PC-9 (cell line): ENCODE measurements at regions not wholly inside any gene's neighbourhood (a gene's known extent, or its start where the extent isn't known, plus 50 kb on each side); places are given as distances from the start of the nearest gene placed in this dataset.
"Not testable (repeated sequence)": the region's sequence is repeated elsewhere in the genome, so short reads cannot be mapped to it uniquely, and the experiment has no call there.

Experiments used
- BruUV-seq: library from RNA; stranded (reverse); fragments of 400-500 nt; replicated peaks from 2 replicates; lab custom pipeline; 2021; lab: Mats Ljungman, UMichigan
- CTCF ChIA-PET: fragments of 300-600 bp; sonication (Branson Sonifier 250); formaldehyde crosslinking; loops from one replicate; lab custom pipeline; 2022; ENCODE audit warnings: antibody characterized with exemption; lab: Charles Lee
- POLR2A ChIA-PET: fragments of 300-600 bp; sonication (Branson Sonifier 250); formaldehyde crosslinking; loops from one replicate; lab custom pipeline; 2022; ENCODE audit warnings: antibody characterized with exemption; ENCODE audit not compliant: unreplicated experiment; lab: Charles Lee
- DNase-seq, 2 experiments: peaks; one replicate each; pipeline versions ENCODE4 v3.0.0 to v3.0.0-alpha.2; 2015 to 2022; ENCODE audit warnings: mixed read lengths in 1 of 2
- H2AFZ ChIP-seq: fragments of 200-600 bp; sonication (generic); 2 replicates; pipeline ENCODE4 v1.8.1; 2017; ENCODE audit warnings: antibody characterized with exemption
- H3F3A ChIP-seq: fragments of 200-600 bp; sonication (generic); 2 replicates; pipeline ENCODE4 v1.8.1; 2017; ENCODE audit warnings: antibody characterized with exemption, mild to moderate bottlenecking, low read depth; ENCODE audit not compliant: insufficient read depth
- H3K27ac ChIP-seq: fragments of 200-600 bp; sonication (generic); 2 replicates; pipeline ENCODE4 v1.6.1; 2016; ENCODE audit warnings: mixed run types
- H3K27me3 ChIP-seq: fragments of 200-600 bp; sonication (generic); 2 replicates; pipeline ENCODE4 v1.6.1; 2016; ENCODE audit warnings: low read depth, mixed run types; ENCODE audit not compliant: insufficient read depth
- H3K36me3 ChIP-seq: fragments of 200-600 bp; sonication (generic); 2 replicates; pipeline ENCODE4 v1.6.1; 2016; ENCODE audit warnings: low read depth, mixed run types
- H3K4me1 ChIP-seq: fragments of 200-600 bp; sonication (generic); replicated peaks from 2 replicates; pipeline ENCODE4 v1.6.1; 2016; ENCODE audit warnings: mixed run types; ENCODE audit not compliant: insufficient read depth
- H3K4me2 ChIP-seq: fragments of 200-600 bp; sonication (generic); 2 replicates; pipeline ENCODE4 v1.6.1; 2017; ENCODE audit warnings: mixed run types
- H3K4me3 ChIP-seq: fragments of 200-600 bp; sonication (generic); 2 replicates; pipeline ENCODE4 v1.6.1; 2016; ENCODE audit warnings: mixed run types
- H3K79me2 ChIP-seq: fragments of 200-600 bp; sonication (generic); 2 replicates; pipeline ENCODE4 v1.6.1; 2017; ENCODE audit warnings: low read depth, mixed run types
- H3K9me2 ChIP-seq: fragments of 200-600 bp; sonication (generic); 2 replicates; pipeline ENCODE4 v1.8.1; 2017; ENCODE audit warnings: mild to moderate bottlenecking; ENCODE audit not compliant: insufficient read depth
- H3K9me3 ChIP-seq: fragments of 200-600 bp; sonication (generic); 2 replicates; pipeline ENCODE4 v1.8.1; 2016; ENCODE audit warnings: low read depth; ENCODE audit not compliant: insufficient read depth
- H4K20me1 ChIP-seq: fragments of 200-600 bp; sonication (generic); 2 replicates; pipeline ENCODE4 v1.8.1; 2017; ENCODE audit not compliant: insufficient read depth
- CTCF ChIP-seq: fragments of 200-600 bp; sonication (generic); conservative IDR thresholded peaks from 2 replicates; pipeline ENCODE4 v1.6.1; 2017; ENCODE audit warnings: mixed run types, antibody characterized with exemption, mild to moderate bottlenecking, moderate library complexity
- EZH2 ChIP-seq: fragments of 200-600 bp; sonication (generic); IDR thresholded peaks from 2 replicates; pipeline ENCODE4 v1.8.0; 2017; ENCODE audit warnings: antibody characterized with exemption, low read depth
- intact Hi-C: fragments of 100-400 bp; cut with micrococcal nuclease; formaldehyde crosslinking; loops from one replicate; pipeline ENCODE4 v1.10.0; 2022; ENCODE audit not compliant: unreplicated experiment

- POLR2A ChIA-PET: not testable (repeated sequence)
These were observed 72.5 kb upstream of the CCNY start for GRCh38 chr10:35263827-35264226.

GRCh38 chr10:35264636-35265035, 71.7 kb upstream of the CCNY start:
- CTCF ChIA-PET: not testable (repeated sequence)

More at GRCh38 chr10:35263827-35264226, 72.5 kb upstream of the CCNY start:
- H3K79me2 ChIP-seq, H3K9me2 ChIP-seq, intact Hi-C loops, H3K27me3 ChIP-seq, H4K20me1 ChIP-seq, DNase-seq, H3K4me1 ChIP-seq, BruUV-seq, H3K4me2 ChIP-seq, H2AFZ ChIP-seq, H3K36me3 ChIP-seq, H3K27ac ChIP-seq, H3K4me3 ChIP-seq, H3F3A ChIP-seq, H3K9me3 ChIP-seq: not testable (repeated sequence)
- CTCF ChIA-PET: interaction anchor here (0.7 kb wide), 1 partner anchor 10 kb away, joined by 4 read pairs; no protein-coding TSS in a partner anchor

GRCh38 chr10:35265435-35265834, 70.9 kb upstream of the CCNY start:
- Histone ChIP-seq H3K79me2 (no peaks in the 10 kb centered on the region), H4K20me1 (no peaks in the 10 kb centered on the region), H3K4me3 (no peak overlapping the region), H3K9me2 (no peaks in the 10 kb centered on the region), H3K4me2 (no peak overlapping the region), H2AFZ (no peak overlapping the region), H3F3A (no peaks in the 10 kb centered on the region), H3K36me3 (no peaks in the 10 kb centered on the region), H3K4me1 (no peaks in the 10 kb centered on the region), H3K9me3 (no peaks in the 10 kb centered on the region), H3K27ac (no peak overlapping the region), H3K27me3 (no peaks in the 10 kb centered on the region)
- intact Hi-C loops: no loop called here
- CTCF ChIA-PET: no interaction called here
- DNase-seq: no peak
- BruUV-seq: no TSS peak
- POLR2A ChIA-PET: no interaction called here
- TF ChIP-seq EZH2: no peak
- TF ChIP-seq CTCF: no peak

More at GRCh38 chr10:35264636-35265035, 71.7 kb upstream of the CCNY start:
- H3K36me3 ChIP-seq, H3F3A ChIP-seq, intact Hi-C loops, POLR2A ChIA-PET, H4K20me1 ChIP-seq, BruUV-seq, H2AFZ ChIP-seq, H3K9me3 ChIP-seq, DNase-seq, H3K4me1 ChIP-seq, H3K4me2 ChIP-seq, H3K27me3 ChIP-seq, H3K4me3 ChIP-seq, H3K79me2 ChIP-seq, H3K9me2 ChIP-seq, H3K27ac ChIP-seq: not testable (repeated sequence)

- CTCF ChIA-PET: no interaction called here
- H2AFZ ChIP-seq: no peak overlapping the region
- POLR2A ChIA-PET: no interaction called here
- TF ChIP-seq EZH2: no peak
- no peak for TF ChIP-seq CTCF
- no peak for DNase-seq
- H3K4me3 ChIP-seq: no peak overlapping the region
- H4K20me1 ChIP-seq: no peaks in the 10 kb centered on the region
- H3K4me2 ChIP-seq: no peak overlapping the region
- no peaks in the 10 kb centered on the region for H3F3A ChIP-seq
- H3K9me2 ChIP-seq: no peaks in the 10 kb centered on the region
- H3K79me2 ChIP-seq: no peaks in the 10 kb centered on the region
- H3K27ac ChIP-seq: no peak overlapping the region
- no peaks in the 10 kb centered on the region for H3K36me3 ChIP-seq
- H3K27me3 ChIP-seq: no peaks in the 10 kb centered on the region
- no TSS peak for BruUV-seq
- intact Hi-C loops: no loop called here
- H3K9me3 ChIP-seq: no peaks in the 10 kb centered on the region
- H3K4me1 ChIP-seq: no peaks in the 10 kb centered on the region
These were observed 68.0 kb upstream of the CCNY start for GRCh38 chr10:35268323-35268722.
